ENCODE measurements at regions not wholly inside any gene's neighbourhood (a gene's known extent, or its start where the extent isn't known, plus 50 kb on each side); places are given as distances from the start of the nearest gene placed in this dataset.

DNA sequence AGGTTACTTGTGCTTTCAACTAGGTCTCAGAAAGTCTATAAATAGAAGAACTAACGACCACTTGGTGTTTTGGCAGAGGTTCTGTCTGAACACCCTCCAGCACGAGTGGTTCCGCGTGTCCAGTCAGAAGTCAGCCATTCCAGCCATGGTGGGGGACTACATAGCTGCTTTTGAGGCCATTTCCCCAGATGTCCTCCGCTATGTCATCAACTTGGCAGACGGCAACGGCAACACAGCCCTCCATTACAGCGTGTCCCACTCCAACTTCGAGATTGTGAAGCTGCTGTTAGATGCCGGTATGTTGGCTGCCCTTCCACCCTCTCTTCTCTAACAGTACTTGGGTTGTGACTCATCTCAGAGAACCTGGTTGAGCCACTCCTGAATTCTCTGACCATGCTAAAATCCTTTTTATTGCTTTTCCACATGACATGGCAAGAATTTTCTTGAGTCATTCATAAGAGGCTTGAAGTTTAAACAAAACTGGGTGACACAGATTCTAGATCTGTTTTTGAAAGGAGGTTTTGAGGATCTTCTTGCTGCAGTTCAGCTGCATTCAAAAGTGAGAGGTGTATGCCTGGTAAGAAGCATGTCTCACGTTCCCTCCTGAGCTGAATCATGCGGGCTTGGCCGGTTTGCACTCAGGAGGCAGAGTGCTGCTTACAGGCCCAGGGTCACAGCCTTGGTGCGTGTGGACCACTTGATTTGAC is 103.1 kb upstream of the DMRT1 start:
- no peak overlapping the region for H3K4me3 ChIP-seq
- intact Hi-C loops (cut with DNase I; ENCODE audit: low total_unique reads) = no loop called here
- peak; percentile 70 to 77 for DNase-seq
- no peaks in the 10 kb centered on the region for H3K9me3 ChIP-seq
- no peaks in the 10 kb centered on the region for H3K27me3 ChIP-seq
- peak overlapping the region; percentile 74 to 81 for H3K27ac ChIP-seq
- no peaks in the 10 kb centered on the region for H3K36me3 ChIP-seq
- peaks cover 0 to 9% of the 10 kb centered on the region in 2 donors for H3K4me1 ChIP-seq
- TF ChIP-seq, protein P1, sequence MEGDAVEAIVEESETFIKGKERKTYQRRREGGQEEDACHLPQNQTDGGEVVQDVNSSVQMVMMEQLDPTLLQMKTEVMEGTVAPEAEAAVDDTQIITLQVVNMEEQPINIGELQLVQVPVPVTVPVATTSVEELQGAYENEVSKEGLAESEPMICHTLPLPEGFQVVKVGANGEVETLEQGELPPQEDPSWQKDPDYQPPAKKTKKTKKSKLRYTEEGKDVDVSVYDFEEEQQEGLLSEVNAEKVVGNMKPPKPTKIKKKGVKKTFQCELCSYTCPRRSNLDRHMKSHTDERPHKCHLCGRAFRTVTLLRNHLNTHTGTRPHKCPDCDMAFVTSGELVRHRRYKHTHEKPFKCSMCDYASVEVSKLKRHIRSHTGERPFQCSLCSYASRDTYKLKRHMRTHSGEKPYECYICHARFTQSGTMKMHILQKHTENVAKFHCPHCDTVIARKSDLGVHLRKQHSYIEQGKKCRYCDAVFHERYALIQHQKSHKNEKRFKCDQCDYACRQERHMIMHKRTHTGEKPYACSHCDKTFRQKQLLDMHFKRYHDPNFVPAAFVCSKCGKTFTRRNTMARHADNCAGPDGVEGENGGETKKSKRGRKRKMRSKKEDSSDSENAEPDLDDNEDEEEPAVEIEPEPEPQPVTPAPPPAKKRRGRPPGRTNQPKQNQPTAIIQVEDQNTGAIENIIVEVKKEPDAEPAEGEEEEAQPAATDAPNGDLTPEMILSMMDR (IDR thresholded peaks at IDR 0.05) = no peak
- no peak for TF ChIP-seq POLR2A (IDR thresholded peaks at IDR 0.05)

GRCh38 chr9:739362-739761 is 102.1 kb upstream of the DMRT1 start:
- intact Hi-C loops (cut with DNase I; ENCODE audit: low total_unique reads) = no loop called here
- peaks cover 0 to 5% of the 10 kb centered on the region in 2 donors for H3K4me1 ChIP-seq
- H3K27ac ChIP-seq = peak overlapping the region; percentile 74 to 81
- no peaks in the 10 kb centered on the region for H3K27me3 ChIP-seq
- H3K4me3 ChIP-seq = no peak overlapping the region
- H3K36me3 ChIP-seq = no peaks in the 10 kb centered on the region
- DNase-seq = no peak
- H3K9me3 ChIP-seq = no peaks in the 10 kb centered on the region
- TF ChIP-seq, protein P1 (IDR thresholded peaks at IDR 0.05) = no peak
- TF ChIP-seq POLR2A (IDR thresholded peaks at IDR 0.05) = no peak

DNA sequence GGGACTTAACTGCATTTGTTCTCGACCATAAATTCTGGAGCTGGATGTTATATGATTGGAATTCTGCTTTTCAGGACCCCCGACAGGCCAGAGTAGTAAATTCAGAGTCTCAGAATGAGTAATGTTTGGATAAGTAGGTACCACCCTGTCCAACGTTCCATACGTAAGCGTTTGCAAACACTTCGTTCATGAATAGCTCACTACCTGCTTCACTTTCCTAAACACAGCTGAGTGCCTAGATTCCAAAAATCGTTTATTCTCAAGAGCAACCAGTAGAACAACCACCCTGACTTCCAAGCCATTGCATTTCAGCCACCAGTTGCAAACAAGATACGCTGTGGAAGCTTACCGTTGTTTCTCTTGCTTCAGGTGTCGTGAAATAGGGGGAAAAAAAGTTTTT is 101.3 kb upstream of the DMRT1 start:
- no peaks in the 10 kb centered on the region for H3K27me3 ChIP-seq
- H3K27ac ChIP-seq = peak overlapping the region in 1 of 2 donors; percentile 81
- intact Hi-C loops (cut with DNase I; ENCODE audit: low total_unique reads) = no loop called here
- no peak for TF ChIP-seq POLR2A (IDR thresholded peaks at IDR 0.05)
- TF ChIP-seq, protein P1 (IDR thresholded peaks at IDR 0.05) = no peak
- H3K36me3 ChIP-seq = no peaks in the 10 kb centered on the region
- no peak overlapping the region for H3K4me3 ChIP-seq
- H3K9me3 ChIP-seq = no peaks in the 10 kb centered on the region
- no peak for DNase-seq
- no peaks in the 10 kb centered on the region for H3K4me1 ChIP-seq

- Histone ChIP-seq H3K36me3 (no peaks in the 10 kb centered on the region), H3K4me3 (no peak overlapping the region), H3K4me1 (no peaks in the 10 kb centered on the region), H3K27ac (no peak overlapping the region), H3K27me3 (no peaks in the 10 kb centered on the region), H3K9me3 (no peaks in the 10 kb centered on the region)
- intact Hi-C loops (cut with DNase I; ENCODE audit: low total_unique reads) = no loop called here
- no peak for TF ChIP-seq POLR2A (IDR thresholded peaks at IDR 0.05)
- TF ChIP-seq, protein P1 (IDR thresholded peaks at IDR 0.05) = no peak
- no peak for DNase-seq
Measured at GRCh38 chr9:742104-742503, 99.4 kb upstream of the DMRT1 start.

DNA sequence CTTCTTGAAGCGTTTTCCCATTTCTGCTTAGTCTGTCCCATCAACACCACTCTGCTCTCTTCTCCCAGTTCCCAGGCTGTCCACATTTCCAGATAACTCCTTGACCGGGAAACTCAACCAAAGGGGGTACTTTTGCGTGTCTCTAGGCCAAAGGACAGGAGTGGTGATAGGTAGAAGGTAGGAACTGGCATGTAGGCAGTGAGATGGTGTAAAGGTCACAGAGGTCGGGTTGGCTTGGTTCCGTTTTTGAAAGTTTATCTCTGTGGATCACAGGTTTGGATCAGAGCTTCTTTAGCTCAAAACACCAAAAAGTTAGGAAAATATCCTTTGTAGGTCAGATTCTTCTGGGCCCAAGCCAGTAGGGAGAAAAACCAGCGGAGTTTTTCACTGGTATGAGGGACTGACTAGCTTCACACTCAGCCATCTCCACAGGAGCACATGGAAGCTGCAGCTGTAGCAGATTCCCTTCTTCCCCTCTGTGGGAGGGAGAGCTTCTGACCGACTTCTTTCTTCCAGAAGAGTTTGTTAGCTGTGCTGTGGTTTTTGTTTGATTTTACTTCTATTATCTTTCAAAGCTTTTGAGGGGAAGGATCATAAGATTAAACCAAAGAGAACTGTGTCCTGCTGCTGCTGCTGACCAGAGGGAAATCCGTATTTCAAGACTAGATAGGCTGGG is 98.4 kb upstream of the DMRT1 start:
- H3K27me3 ChIP-seq = no peaks in the 10 kb centered on the region
- no peak overlapping the region for H3K27ac ChIP-seq
- intact Hi-C loops (cut with DNase I; ENCODE audit: low total_unique reads) = no loop called here

More for the DNA sequence above, 98.4 kb upstream of the DMRT1 start:
- no peaks in the 10 kb centered on the region for H3K36me3 ChIP-seq
- no peaks in the 10 kb centered on the region for H3K4me1 ChIP-seq
- no peak for DNase-seq
- TF ChIP-seq, protein P1 (IDR thresholded peaks at IDR 0.05) = no peak
- TF ChIP-seq POLR2A (IDR thresholded peaks at IDR 0.05) = no peak
- no peak overlapping the region for H3K4me3 ChIP-seq
- H3K9me3 ChIP-seq = no peaks in the 10 kb centered on the region
